B cell (primary cell): ENCODE measurements at regions not wholly inside any gene's neighbourhood (a gene's known extent, or its start where the extent isn't known, plus 50 kb on each side); places are given as distances from the start of the nearest gene placed in this dataset.

Source experiments
- CTCF ChIP-seq: fragments of 200-600 bp; IDR thresholded peaks from one replicate; pipeline ENCODE4 v1.8.0; 2022; ENCODE audit warnings: antibody characterized with exemption, mild to moderate bottlenecking
- EZH2 ChIP-seq: IDR thresholded peaks from 2 replicates; pipeline ENCODE4 v1.6.1; 2012; ENCODE audit warnings: borderline replicate concordance, low read depth, mild to moderate bottlenecking, moderate library complexity, low read length; ENCODE audit not compliant: insufficient read depth, poor library complexity, severe bottlenecking

GRCh38 chr13:105541565-105541964, 993.9 kb downstream of the EFNB2 start:
- TF ChIP-seq CTCF (no peak), EZH2 (no peak)
